DMS53 treated with DMSO at 0.1 percent for 48 hours (cell line): ENCODE measurements at regions not wholly inside any gene's neighbourhood (a gene's known extent, or its start where the extent isn't known, plus 50 kb on each side); places are given as distances from the start of the nearest gene placed in this dataset.

Experiments used
- DNase-seq: peaks from one replicate; lab custom pipeline; 2025; ENCODE audit not compliant: unreplicated experiment; lab: John Stamatoyannopoulos, UW

- DNase-seq, result no peak
Observed at GRCh38 chr19:31121501-31121900, 227.7 kb downstream of the TSHZ3 start.

- DNase-seq, result no peak
Observed at GRCh38 chr19:31120952-31121351, 228.3 kb downstream of the TSHZ3 start.

GRCh38 chr19:31119951-31120690 lies 229.1 kb downstream of the TSHZ3 start:
- DNase-seq, result no peak

GRCh38 chr19:31118986-31119385 lies 230.2 kb downstream of the TSHZ3 start:
- DNase-seq, result no peak

- no peak for DNase-seq
Observed at GRCh38 chr19:31118287-31118955, 230.8 kb downstream of the TSHZ3 start.

- no peak for DNase-seq
Observed at GRCh38 chr19:31114585-31114984, 234.7 kb downstream of the TSHZ3 start.

GRCh38 chr19:31113293-31113692 lies 235.9 kb downstream of the TSHZ3 start:
- DNase-seq, result no peak

GRCh38 chr19:31112158-31112557 lies 237.1 kb downstream of the TSHZ3 start:
- no peak for DNase-seq

GRCh38 chr19:31111741-31112140 lies 237.5 kb downstream of the TSHZ3 start:
- DNase-seq, result no peak

GRCh38 chr19:31110336-31110735 lies 238.9 kb downstream of the TSHZ3 start:
- DNase-seq, result no peak

- no peak for DNase-seq
Observed at GRCh38 chr19:31109636-31110035, 239.6 kb downstream of the TSHZ3 start.

- no peak for DNase-seq
Observed at GRCh38 chr19:31107096-31107495, 242.1 kb downstream of the TSHZ3 start.

GRCh38 chr19:31105761-31106160 lies 243.5 kb downstream of the TSHZ3 start:
- no peak for DNase-seq

- DNase-seq, result no peak
Observed at GRCh38 chr19:31104451-31104850, 244.8 kb downstream of the TSHZ3 start.

- no peak for DNase-seq
Observed at GRCh38 chr19:31103228-31103627, 246.0 kb downstream of the TSHZ3 start.

- no peak for DNase-seq
Observed at GRCh38 chr19:31102674-31103073, 246.6 kb downstream of the TSHZ3 start.

- no peak for DNase-seq
Observed at GRCh38 chr19:31100981-31101380, 248.3 kb downstream of the TSHZ3 start.

- DNase-seq, result no peak
Observed at GRCh38 chr19:31100206-31100590, 249.0 kb downstream of the TSHZ3 start.

GRCh38 chr19:31099515-31100205 lies 249.6 kb downstream of the TSHZ3 start:
- no peak for DNase-seq

GRCh38 chr19:31098836-31099235 lies 250.4 kb downstream of the TSHZ3 start:
- DNase-seq, result no peak

GRCh38 chr19:31096935-31097545 lies 252.2 kb downstream of the TSHZ3 start:
- no peak for DNase-seq
